ENCODE measurements at regions not wholly inside any gene's neighbourhood (a gene's known extent, or its start where the extent isn't known, plus 50 kb on each side); places are given as distances from the start of the nearest gene placed in this dataset.

DNA sequence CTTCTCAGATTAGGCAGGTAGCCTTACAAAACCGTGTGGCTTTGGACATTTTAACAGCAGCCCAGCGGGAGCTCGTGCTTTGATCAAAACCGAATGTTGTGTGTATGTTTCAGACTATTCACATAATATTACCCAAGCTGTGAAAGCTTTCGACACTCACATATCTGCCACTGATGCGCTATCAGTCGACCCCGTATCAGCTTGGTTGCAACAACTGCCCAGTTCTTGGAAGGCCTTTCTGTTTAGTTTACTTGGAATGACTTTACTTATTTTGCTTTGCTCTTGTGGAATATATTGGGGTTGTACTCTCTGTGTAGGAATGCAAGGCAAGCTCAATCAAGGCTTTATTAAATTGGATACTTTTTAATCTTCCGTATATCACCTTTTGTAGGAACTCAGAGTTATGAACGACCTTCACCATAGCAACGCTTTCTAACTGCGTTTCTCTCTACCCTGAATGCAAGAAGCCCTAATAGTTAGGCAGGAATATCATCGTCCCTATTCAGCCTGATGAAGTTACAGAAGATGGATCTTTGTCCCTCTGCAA is 107.5 kb downstream of the GLUD2 start:
- TF ChIP-seq ZNF354B (CRISPR knock-in tag; IDR thresholded peaks at IDR 0.05), result no peak
- TF ChIP-seq POLR2A (conservative IDR thresholded peaks at IDR 0.05), result no peak
- TF ChIP-seq NFE2L1 (tag; IDR thresholded peaks at IDR 0.05; ENCODE audit: borderline replicate concordance, low read depth), result no peak
- TF ChIP-seq TBP (optimal IDR thresholded peaks at IDR 0.05; ENCODE audit: low read depth, low read length), result no peak
- TF ChIP-seq NFE2 (IDR thresholded peaks at IDR 0.05; ENCODE audit: low read depth), result no peak
- TF ChIP-seq ZNF324 (CRISPR knock-in tag; IDR thresholded peaks at IDR 0.05), result peak; percentile 99
- no peak for TF ChIP-seq ZNF12 (CRISPR knock-in tag; IDR thresholded peaks at IDR 0.05)
- TF ChIP-seq, protein P1, sequence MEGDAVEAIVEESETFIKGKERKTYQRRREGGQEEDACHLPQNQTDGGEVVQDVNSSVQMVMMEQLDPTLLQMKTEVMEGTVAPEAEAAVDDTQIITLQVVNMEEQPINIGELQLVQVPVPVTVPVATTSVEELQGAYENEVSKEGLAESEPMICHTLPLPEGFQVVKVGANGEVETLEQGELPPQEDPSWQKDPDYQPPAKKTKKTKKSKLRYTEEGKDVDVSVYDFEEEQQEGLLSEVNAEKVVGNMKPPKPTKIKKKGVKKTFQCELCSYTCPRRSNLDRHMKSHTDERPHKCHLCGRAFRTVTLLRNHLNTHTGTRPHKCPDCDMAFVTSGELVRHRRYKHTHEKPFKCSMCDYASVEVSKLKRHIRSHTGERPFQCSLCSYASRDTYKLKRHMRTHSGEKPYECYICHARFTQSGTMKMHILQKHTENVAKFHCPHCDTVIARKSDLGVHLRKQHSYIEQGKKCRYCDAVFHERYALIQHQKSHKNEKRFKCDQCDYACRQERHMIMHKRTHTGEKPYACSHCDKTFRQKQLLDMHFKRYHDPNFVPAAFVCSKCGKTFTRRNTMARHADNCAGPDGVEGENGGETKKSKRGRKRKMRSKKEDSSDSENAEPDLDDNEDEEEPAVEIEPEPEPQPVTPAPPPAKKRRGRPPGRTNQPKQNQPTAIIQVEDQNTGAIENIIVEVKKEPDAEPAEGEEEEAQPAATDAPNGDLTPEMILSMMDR (IDR thresholded peaks at IDR 0.05 in 2 of 3, conservative IDR thresholded peaks at IDR 0.05 in 1 of 3; ENCODE audit: insufficient read depth in 2 of 3, low read depth in 1 of 3, low read length in 3 of 3), result no peak
- TF ChIP-seq SPI1 (IDR thresholded peaks at IDR 0.05; ENCODE audit: borderline replicate concordance, low read depth, low read length), result no peak
- no peak for TF ChIP-seq RAD21 (CRISPR knock-in tag; conservative IDR thresholded peaks at IDR 0.05 in 1 of 2, IDR thresholded peaks at IDR 0.05 in 1 of 2)
- no peak for TF ChIP-seq ZNF57 (CRISPR knock-in tag; IDR thresholded peaks at IDR 0.05)
- no peak for TF ChIP-seq ATF7 (IDR thresholded peaks at IDR 0.05)
- no peak for TF ChIP-seq SP2 (IDR thresholded peaks at IDR 0.05; ENCODE audit: extremely low read depth, low read depth, low read length, poor library complexity, severe bottlenecking)
- TF ChIP-seq ZNF274 (IDR thresholded peaks at IDR 0.05; ENCODE audit: borderline replicate concordance, low read depth, low read length), result no peak

Measured in K562 (cell line).